ENCODE measurements at regions not wholly inside any gene's neighbourhood (a gene's known extent, or its start where the extent isn't known, plus 50 kb on each side); places are given as distances from the start of the nearest gene placed in this dataset.
"Not testable (repeated sequence)": the region's sequence is repeated elsewhere in the genome, so short reads cannot be mapped to it uniquely, and the experiment has no call there.

GRCh38 chr13:80973721-80974120 is 632.8 kb upstream of the SPRY2 start:
- no peak for FAIRE-seq

GRCh38 chr13:80972857-80973478 is 632.0 kb upstream of the SPRY2 start:
- FAIRE-seq, result no peak

- FAIRE-seq, result no peak
These were observed 624.2 kb upstream of the SPRY2 start for GRCh38 chr13:80965097-80965496.

GRCh38 chr13:80962855-80963254 is 621.9 kb upstream of the SPRY2 start:
- FAIRE-seq, result no peak

GRCh38 chr13:80962173-80962572 is 621.2 kb upstream of the SPRY2 start:
- no peak for FAIRE-seq

GRCh38 chr13:80957019-80957655 is 616.2 kb upstream of the SPRY2 start:
- peak; percentile 47 for FAIRE-seq

GRCh38 chr13:80955501-80955900 is 614.6 kb upstream of the SPRY2 start:
- no peak for FAIRE-seq

GRCh38 chr13:80952158-80952557 is 611.2 kb upstream of the SPRY2 start:
- FAIRE-seq, result peak; percentile 71

- FAIRE-seq, result no peak
These were observed 605.3 kb upstream of the SPRY2 start for GRCh38 chr13:80946008-80946802.

GRCh38 chr13:80945328-80945727 is 604.4 kb upstream of the SPRY2 start:
- no peak for FAIRE-seq

GRCh38 chr13:80939581-80939980 is 598.7 kb upstream of the SPRY2 start:
- FAIRE-seq, result no peak

GRCh38 chr13:80931766-80932165 is 590.8 kb upstream of the SPRY2 start:
- FAIRE-seq, result no peak

- no peak for FAIRE-seq
These were observed 590.2 kb upstream of the SPRY2 start for GRCh38 chr13:80931118-80931517.

GRCh38 chr13:80928241-80928640 is 587.3 kb upstream of the SPRY2 start:
- no peak for FAIRE-seq

GRCh38 chr13:80926024-80926423 is 585.1 kb upstream of the SPRY2 start:
- not testable (repeated sequence) for FAIRE-seq

GRCh38 chr13:80924596-80924995 is 583.7 kb upstream of the SPRY2 start:
- no peak for FAIRE-seq

- no peak for FAIRE-seq
These were observed 583.0 kb upstream of the SPRY2 start for GRCh38 chr13:80923907-80924306.

- FAIRE-seq, result no peak
These were observed 581.0 kb upstream of the SPRY2 start for GRCh38 chr13:80921971-80922370.

- FAIRE-seq, result no peak
These were observed 580.6 kb upstream of the SPRY2 start for GRCh38 chr13:80921541-80921940.

- FAIRE-seq, result no peak
These were observed 565.9 kb upstream of the SPRY2 start for GRCh38 chr13:80906860-80907259.

GRCh38 chr13:80904386-80904785 is 563.5 kb upstream of the SPRY2 start:
- FAIRE-seq, result no peak

- no peak for FAIRE-seq
These were observed 563.0 kb upstream of the SPRY2 start for GRCh38 chr13:80903911-80904310.

- FAIRE-seq, result no peak
These were observed 560.6 kb upstream of the SPRY2 start for GRCh38 chr13:80901530-80901929.

GRCh38 chr13:80901111-80901510 is 560.2 kb upstream of the SPRY2 start:
- no peak for FAIRE-seq

Measured in islet of Langerhans (tissue), 1 donor.